ENCODE measurements at regions not wholly inside any gene's neighbourhood (a gene's known extent, or its start where the extent isn't known, plus 50 kb on each side); places are given as distances from the start of the nearest gene placed in this dataset.

DNA sequence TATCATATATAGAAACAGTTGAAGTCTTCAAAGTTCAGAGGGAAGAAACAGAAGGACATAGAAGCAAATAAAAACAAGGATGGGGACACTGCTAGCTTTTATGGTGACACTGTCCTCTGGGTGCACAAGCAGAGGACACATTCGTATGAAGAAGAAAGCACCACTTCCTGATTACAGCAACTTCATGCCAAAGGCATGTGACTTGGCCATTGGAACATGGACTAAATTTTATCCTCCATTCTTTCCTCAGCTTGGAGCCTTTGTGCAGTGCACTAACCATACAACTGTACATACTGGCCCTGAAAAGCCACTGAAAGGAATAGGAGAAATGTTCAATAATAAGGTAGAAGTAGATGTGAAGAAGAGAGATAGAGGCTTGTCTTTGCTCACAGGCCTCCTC lies 223.3 kb downstream of the MTX2 start:
- H3K9me3 ChIP-seq, result no peaks in the 10 kb centered on the region
- H3K27ac ChIP-seq, result no peak overlapping the region
- H3K4me3 ChIP-seq, result no peak overlapping the region
- H3K27me3 ChIP-seq, result peaks cover 0 to 26% of the 10 kb centered on the region in 2 donors
- no peaks in the 10 kb centered on the region for H3K36me3 ChIP-seq
- intact Hi-C loops (cut with DNase I), result no loop called here
- ATAC-seq (no peak), DNase-seq (no peak)
- TF ChIP-seq CTCF (IDR thresholded peaks at IDR 0.05), result no peak
- peaks cover 6 to 9% of the 10 kb centered on the region in 2 donors for H3K4me1 ChIP-seq

GRCh38 chr2:176493226-176493825 lies 224.1 kb downstream of the MTX2 start:
- ATAC-seq (no peak), DNase-seq (no peak)
- Histone ChIP-seq H3K4me1 (peaks cover 6 to 9% of the 10 kb centered on the region in 2 donors), H3K27me3 (peaks cover 0 to 26% of the 10 kb centered on the region in 2 donors), H3K27ac (no peak overlapping the region), H3K36me3 (no peaks in the 10 kb centered on the region), H3K9me3 (no peaks in the 10 kb centered on the region), H3K4me3 (no peak overlapping the region)
- intact Hi-C loops (cut with DNase I), result no loop called here
- TF ChIP-seq CTCF (IDR thresholded peaks at IDR 0.05), result no peak

DNA sequence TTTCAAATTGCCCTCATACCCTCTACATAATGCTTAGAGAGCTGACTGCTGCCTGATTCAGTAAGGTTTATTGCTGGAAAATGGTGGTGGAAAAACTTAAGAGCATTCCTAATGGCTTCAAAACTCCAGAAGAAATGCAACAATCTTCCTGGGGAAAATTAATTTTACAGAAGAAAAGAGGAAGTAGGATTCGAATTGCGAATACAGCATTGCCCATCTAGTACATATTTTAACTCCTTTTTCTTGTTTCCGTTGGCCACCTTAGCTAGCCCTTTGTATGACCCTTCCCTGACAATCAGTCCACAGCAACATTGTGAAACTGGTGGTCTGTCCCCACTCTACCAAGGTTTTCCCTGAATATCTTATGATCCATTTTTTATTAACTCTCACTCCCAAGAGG lies 224.7 kb downstream of the MTX2 start:
- no peaks in the 10 kb centered on the region for H3K36me3 ChIP-seq
- intact Hi-C loops (cut with DNase I), result no loop called here
- H3K4me1 ChIP-seq, result peaks cover 6 to 9% of the 10 kb centered on the region in 2 donors
- ATAC-seq (no peak), DNase-seq (no peak)
- no peaks in the 10 kb centered on the region for H3K9me3 ChIP-seq
- no peak for TF ChIP-seq CTCF (IDR thresholded peaks at IDR 0.05)
- H3K27me3 ChIP-seq, result peaks cover 0 to 26% of the 10 kb centered on the region in 2 donors
- H3K4me3 ChIP-seq, result no peak overlapping the region
- no peak overlapping the region for H3K27ac ChIP-seq

- H3K4me1 ChIP-seq, result peaks cover 6 to 9% of the 10 kb centered on the region in 2 donors
- H3K27ac ChIP-seq, result no peak overlapping the region
- H3K9me3 ChIP-seq, result no peaks in the 10 kb centered on the region
- ATAC-seq (no peak), DNase-seq (peak in 1 of 4 donors; percentile 38)
- H3K27me3 ChIP-seq, result peaks cover 0 to 23% of the 10 kb centered on the region in 2 donors
- H3K4me3 ChIP-seq, result no peak overlapping the region
- H3K36me3 ChIP-seq, result no peaks in the 10 kb centered on the region
- intact Hi-C loops (cut with DNase I), result no loop called here
- no peak for TF ChIP-seq CTCF (IDR thresholded peaks at IDR 0.05)
Observed at GRCh38 chr2:176494949-176495353, 225.7 kb downstream of the MTX2 start.

DNA sequence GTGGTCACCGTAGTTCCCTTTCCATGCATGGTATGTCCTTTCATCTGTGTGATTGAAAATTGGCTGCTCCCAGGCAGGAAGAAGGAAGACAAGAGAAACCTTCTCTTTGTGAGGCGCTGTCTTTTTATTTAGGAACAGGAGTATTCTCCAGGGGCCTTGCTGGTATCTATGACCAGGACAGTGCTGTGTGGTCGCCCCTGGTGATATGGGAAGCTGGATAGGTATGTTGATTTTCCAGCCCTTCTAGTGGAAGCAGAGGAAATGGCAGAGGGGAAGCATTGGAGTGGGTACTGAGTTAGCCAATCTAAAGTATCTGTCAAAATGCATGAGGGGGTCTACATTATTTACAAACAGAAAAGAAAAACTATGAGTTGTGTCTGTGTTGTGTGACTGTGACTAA lies 226.6 kb downstream of the MTX2 start:
- Histone ChIP-seq H3K27ac (no peak overlapping the region), H3K4me3 (no peak overlapping the region), H3K27me3 (peaks cover 0 to 22% of the 10 kb centered on the region in 2 donors), H3K9me3 (no peaks in the 10 kb centered on the region), H3K36me3 (no peaks in the 10 kb centered on the region), H3K4me1 (peaks cover 6 to 9% of the 10 kb centered on the region in 2 donors)
- ATAC-seq (no peak), DNase-seq (no peak)
- intact Hi-C loops (cut with DNase I), result no loop called here
- no peak for TF ChIP-seq CTCF (IDR thresholded peaks at IDR 0.05)

All from left lung (tissue), 4 donors.